GM23248 (cell line): ENCODE measurements at regions not wholly inside any gene's neighbourhood (a gene's known extent, or its start where the extent isn't known, plus 50 kb on each side); places are given as distances from the start of the nearest gene placed in this dataset.

Source experiments
- EZH2 ChIP-seq: fragments of 200-600 bp; sonication (generic); IDR thresholded peaks from 2 replicates; pipeline ENCODE4 v1.6.1; 2018; ENCODE audit warnings: antibody characterized with exemption, mild to moderate bottlenecking; ENCODE audit not compliant: insufficient read depth, poor library complexity, severe bottlenecking
- EZH2phosphoT487 ChIP-seq: fragments of 200-600 bp; sonication (generic); IDR thresholded peaks from 2 replicates; pipeline ENCODE4 v1.6.1; 2018; ENCODE audit warnings: antibody characterized with exemption, moderate library complexity, mild to moderate bottlenecking, low read depth; ENCODE audit not compliant: insufficient read depth

DNA sequence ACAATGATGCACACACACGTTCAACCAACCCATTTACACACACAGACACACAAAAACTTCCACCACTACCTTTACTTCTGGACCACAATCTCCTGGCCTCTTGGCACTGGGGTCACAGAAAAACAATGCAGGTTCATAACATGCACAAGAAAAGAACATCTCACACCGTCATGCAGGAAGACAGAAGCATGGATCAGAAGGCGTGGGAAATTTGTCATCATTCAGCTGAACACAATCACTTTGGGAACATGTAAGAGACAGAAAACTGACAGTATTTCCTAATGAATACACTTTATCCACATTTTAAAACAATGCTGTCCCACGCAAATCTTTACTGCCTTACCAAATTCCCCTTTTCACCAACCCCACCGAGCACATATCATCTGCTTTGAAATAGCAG is 501.9 kb upstream of the KLHL29 start:
- no peak for TF ChIP-seq EZH2
- TF ChIP-seq EZH2phosphoT487 = no peak
